ENCODE measurements at regions not wholly inside any gene's neighbourhood (a gene's known extent, or its start where the extent isn't known, plus 50 kb on each side); places are given as distances from the start of the nearest gene placed in this dataset.

DNA sequence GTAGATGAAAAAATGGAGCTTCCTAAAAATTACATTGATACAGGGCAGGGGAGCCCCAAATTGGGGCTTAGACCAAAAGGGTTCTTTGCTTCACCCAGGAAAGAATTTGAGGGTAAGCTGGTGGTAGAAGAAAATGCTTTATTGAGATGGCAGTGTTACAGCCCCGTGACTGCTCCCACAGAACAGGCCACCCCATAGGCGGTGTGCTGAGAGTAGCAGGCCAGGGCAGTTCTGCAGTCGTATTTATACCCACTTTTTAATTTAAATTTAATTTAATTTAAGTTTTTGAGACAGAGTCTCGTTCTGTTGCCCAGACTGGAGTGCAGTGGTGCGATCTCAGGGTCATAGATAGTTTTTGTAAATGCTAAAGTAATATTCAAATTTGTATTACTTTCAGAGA is 265.0 kb downstream of the CDH26 start:
- no peak for TF ChIP-seq POLR2A (IDR thresholded peaks at IDR 0.05)
- TF ChIP-seq, protein P1, sequence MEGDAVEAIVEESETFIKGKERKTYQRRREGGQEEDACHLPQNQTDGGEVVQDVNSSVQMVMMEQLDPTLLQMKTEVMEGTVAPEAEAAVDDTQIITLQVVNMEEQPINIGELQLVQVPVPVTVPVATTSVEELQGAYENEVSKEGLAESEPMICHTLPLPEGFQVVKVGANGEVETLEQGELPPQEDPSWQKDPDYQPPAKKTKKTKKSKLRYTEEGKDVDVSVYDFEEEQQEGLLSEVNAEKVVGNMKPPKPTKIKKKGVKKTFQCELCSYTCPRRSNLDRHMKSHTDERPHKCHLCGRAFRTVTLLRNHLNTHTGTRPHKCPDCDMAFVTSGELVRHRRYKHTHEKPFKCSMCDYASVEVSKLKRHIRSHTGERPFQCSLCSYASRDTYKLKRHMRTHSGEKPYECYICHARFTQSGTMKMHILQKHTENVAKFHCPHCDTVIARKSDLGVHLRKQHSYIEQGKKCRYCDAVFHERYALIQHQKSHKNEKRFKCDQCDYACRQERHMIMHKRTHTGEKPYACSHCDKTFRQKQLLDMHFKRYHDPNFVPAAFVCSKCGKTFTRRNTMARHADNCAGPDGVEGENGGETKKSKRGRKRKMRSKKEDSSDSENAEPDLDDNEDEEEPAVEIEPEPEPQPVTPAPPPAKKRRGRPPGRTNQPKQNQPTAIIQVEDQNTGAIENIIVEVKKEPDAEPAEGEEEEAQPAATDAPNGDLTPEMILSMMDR (IDR thresholded peaks at IDR 0.05): no peak

All from lower leg skin (tissue), 3 donors.